ENCODE measurements at regions not wholly inside any gene's neighbourhood (a gene's known extent, or its start where the extent isn't known, plus 50 kb on each side); places are given as distances from the start of the nearest gene placed in this dataset.
"Not testable (repeated sequence)": the region's sequence is repeated elsewhere in the genome, so short reads cannot be mapped to it uniquely, and the experiment has no call there.

GRCh38 chr13:44669534-44669933 lies 93.4 kb upstream of the TSC22D1 start:
- no peak for TF ChIP-seq EZH2 (IDR thresholded peaks at IDR 0.05; ENCODE audit: borderline replicate concordance, low read length)
- Histone ChIP-seq H3K27ac (ENCODE audit: low read depth, low read length, poor library complexity, severe bottlenecking) (no peak overlapping the region), H3K4me1 (ENCODE audit: insufficient read depth, low read length, severe bottlenecking) (no peaks in the 10 kb centered on the region), H3K9me2 (ENCODE audit: low read depth, low read length) (no peaks in the 10 kb centered on the region), H3K9me3 (ENCODE audit: low read length) (no peaks in the 10 kb centered on the region), H3K4me2 (ENCODE audit: low read length) (no peak overlapping the region), H4K20me1 (ENCODE audit: insufficient read depth, low read length) (no peaks in the 10 kb centered on the region), H3F3A (ENCODE audit: insufficient read depth, low read length) (no peaks in the 10 kb centered on the region), H3K27me3 (ENCODE audit: insufficient read depth, low read length) (no peaks in the 10 kb centered on the region; the same call in none of the 2 replicates), H3K79me2 (ENCODE audit: insufficient read depth, low read length) (no peaks in the 10 kb centered on the region), H3K36me3 (ENCODE audit: insufficient read depth, low read length) (no peaks in the 10 kb centered on the region), H2AFZ (ENCODE audit: low read length) (no peak overlapping the region), H3K9ac (ENCODE audit: low read length) (no peak overlapping the region), H3K4me3 (ENCODE audit: low read depth, low read length, poor library complexity, severe bottlenecking) (no peak overlapping the region)

- Histone ChIP-seq H4K20me1 (ENCODE audit: insufficient read depth, low read length) (no peaks in the 10 kb centered on the region), H3K36me3 (ENCODE audit: insufficient read depth, low read length) (no peaks in the 10 kb centered on the region), H3K27ac (ENCODE audit: low read depth, low read length, poor library complexity, severe bottlenecking) (no peak overlapping the region), H3K4me3 (ENCODE audit: low read depth, low read length, poor library complexity, severe bottlenecking) (no peak overlapping the region), H3K27me3 (ENCODE audit: insufficient read depth, low read length) (no peaks in the 10 kb centered on the region; the same call in 1 of the 2 replicates), H3K9me2 (ENCODE audit: low read depth, low read length) (no peaks in the 10 kb centered on the region), H3K79me2 (ENCODE audit: insufficient read depth, low read length) (no peaks in the 10 kb centered on the region), H2AFZ (ENCODE audit: low read length) (no peak overlapping the region), H3F3A (ENCODE audit: insufficient read depth, low read length) (no peaks in the 10 kb centered on the region), H3K9me3 (ENCODE audit: low read length) (no peaks in the 10 kb centered on the region), H3K4me2 (ENCODE audit: low read length) (no peak overlapping the region), H3K4me1 (ENCODE audit: insufficient read depth, low read length, severe bottlenecking) (no peaks in the 10 kb centered on the region), H3K9ac (ENCODE audit: low read length) (no peak overlapping the region)
- no peak for TF ChIP-seq EZH2 (IDR thresholded peaks at IDR 0.05; ENCODE audit: borderline replicate concordance, low read length)
- TF ChIP-seq, protein P1, sequence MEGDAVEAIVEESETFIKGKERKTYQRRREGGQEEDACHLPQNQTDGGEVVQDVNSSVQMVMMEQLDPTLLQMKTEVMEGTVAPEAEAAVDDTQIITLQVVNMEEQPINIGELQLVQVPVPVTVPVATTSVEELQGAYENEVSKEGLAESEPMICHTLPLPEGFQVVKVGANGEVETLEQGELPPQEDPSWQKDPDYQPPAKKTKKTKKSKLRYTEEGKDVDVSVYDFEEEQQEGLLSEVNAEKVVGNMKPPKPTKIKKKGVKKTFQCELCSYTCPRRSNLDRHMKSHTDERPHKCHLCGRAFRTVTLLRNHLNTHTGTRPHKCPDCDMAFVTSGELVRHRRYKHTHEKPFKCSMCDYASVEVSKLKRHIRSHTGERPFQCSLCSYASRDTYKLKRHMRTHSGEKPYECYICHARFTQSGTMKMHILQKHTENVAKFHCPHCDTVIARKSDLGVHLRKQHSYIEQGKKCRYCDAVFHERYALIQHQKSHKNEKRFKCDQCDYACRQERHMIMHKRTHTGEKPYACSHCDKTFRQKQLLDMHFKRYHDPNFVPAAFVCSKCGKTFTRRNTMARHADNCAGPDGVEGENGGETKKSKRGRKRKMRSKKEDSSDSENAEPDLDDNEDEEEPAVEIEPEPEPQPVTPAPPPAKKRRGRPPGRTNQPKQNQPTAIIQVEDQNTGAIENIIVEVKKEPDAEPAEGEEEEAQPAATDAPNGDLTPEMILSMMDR (IDR thresholded peaks at IDR 0.05; ENCODE audit: low read length), result no peak
Observed at GRCh38 chr13:44668688-44669087, 92.6 kb upstream of the TSC22D1 start.

GRCh38 chr13:44667943-44668342 lies 91.8 kb upstream of the TSC22D1 start:
- no peaks in the 10 kb centered on the region; the same call in 1 of the 2 replicates for H3K27me3 ChIP-seq (ENCODE audit: insufficient read depth, low read length)
- H3K9me2 ChIP-seq (ENCODE audit: low read depth, low read length), result no peaks in the 10 kb centered on the region
- no peak overlapping the region for H2AFZ ChIP-seq (ENCODE audit: low read length)
- no peak overlapping the region for H3K9ac ChIP-seq (ENCODE audit: low read length)
- no peaks in the 10 kb centered on the region for H3K79me2 ChIP-seq (ENCODE audit: insufficient read depth, low read length)
- H4K20me1 ChIP-seq (ENCODE audit: insufficient read depth, low read length), result no peaks in the 10 kb centered on the region
- TF ChIP-seq EZH2 (IDR thresholded peaks at IDR 0.05; ENCODE audit: borderline replicate concordance, low read length), result no peak
- TF ChIP-seq, protein P1 (IDR thresholded peaks at IDR 0.05; ENCODE audit: low read length), result no peak
- H3F3A ChIP-seq (ENCODE audit: insufficient read depth, low read length), result no peaks in the 10 kb centered on the region
- H3K36me3 ChIP-seq (ENCODE audit: insufficient read depth, low read length), result no peaks in the 10 kb centered on the region
- H3K4me3 ChIP-seq (ENCODE audit: low read depth, low read length, poor library complexity, severe bottlenecking), result no peak overlapping the region
- no peak overlapping the region for H3K27ac ChIP-seq (ENCODE audit: low read depth, low read length, poor library complexity, severe bottlenecking)
- H3K4me1 ChIP-seq (ENCODE audit: insufficient read depth, low read length, severe bottlenecking), result no peaks in the 10 kb centered on the region
- H3K4me2 ChIP-seq (ENCODE audit: low read length), result no peak overlapping the region
- H3K9me3 ChIP-seq (ENCODE audit: low read length), result no peaks in the 10 kb centered on the region

DNA sequence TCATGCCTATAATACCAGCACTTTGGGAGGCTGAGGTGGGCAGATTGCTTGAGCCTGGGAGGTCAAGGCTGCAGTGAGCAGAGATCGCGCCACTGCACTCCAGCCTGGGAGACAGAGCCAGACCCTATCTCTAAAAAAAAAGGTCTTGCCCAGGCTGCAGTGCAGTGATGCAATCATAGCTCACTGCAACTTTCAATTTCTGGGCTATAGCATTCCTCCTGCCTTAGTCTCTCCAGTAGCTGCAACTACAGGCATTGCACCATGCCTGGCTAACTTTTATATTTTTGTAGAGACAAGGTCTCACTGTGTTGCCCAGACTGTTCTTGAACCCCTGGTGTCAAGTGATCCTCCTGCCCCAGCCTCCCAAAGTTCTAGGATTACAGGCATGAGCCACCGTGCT lies 90.4 kb upstream of the TSC22D1 start:
- not testable (repeated sequence) for H3K4me3 ChIP-seq (ENCODE audit: low read depth, low read length, poor library complexity, severe bottlenecking); H2AFZ ChIP-seq (ENCODE audit: low read length); H3K9me3 ChIP-seq (ENCODE audit: low read length); H3K9ac ChIP-seq (ENCODE audit: low read length); H3K27ac ChIP-seq (ENCODE audit: low read depth, low read length, poor library complexity, severe bottlenecking); H3K9me2 ChIP-seq (ENCODE audit: low read depth, low read length); H4K20me1 ChIP-seq (ENCODE audit: insufficient read depth, low read length); H3K27me3 ChIP-seq (ENCODE audit: insufficient read depth, low read length); H3K79me2 ChIP-seq (ENCODE audit: insufficient read depth, low read length); H3K4me2 ChIP-seq (ENCODE audit: low read length); H3K4me1 ChIP-seq (ENCODE audit: insufficient read depth, low read length, severe bottlenecking); H3K36me3 ChIP-seq (ENCODE audit: insufficient read depth, low read length); H3F3A ChIP-seq (ENCODE audit: insufficient read depth, low read length)

Data from OCI-LY1 (cell line).